ENCODE measurements at regions not wholly inside any gene's neighbourhood (a gene's known extent, or its start where the extent isn't known, plus 50 kb on each side); places are given as distances from the start of the nearest gene placed in this dataset.

DNA sequence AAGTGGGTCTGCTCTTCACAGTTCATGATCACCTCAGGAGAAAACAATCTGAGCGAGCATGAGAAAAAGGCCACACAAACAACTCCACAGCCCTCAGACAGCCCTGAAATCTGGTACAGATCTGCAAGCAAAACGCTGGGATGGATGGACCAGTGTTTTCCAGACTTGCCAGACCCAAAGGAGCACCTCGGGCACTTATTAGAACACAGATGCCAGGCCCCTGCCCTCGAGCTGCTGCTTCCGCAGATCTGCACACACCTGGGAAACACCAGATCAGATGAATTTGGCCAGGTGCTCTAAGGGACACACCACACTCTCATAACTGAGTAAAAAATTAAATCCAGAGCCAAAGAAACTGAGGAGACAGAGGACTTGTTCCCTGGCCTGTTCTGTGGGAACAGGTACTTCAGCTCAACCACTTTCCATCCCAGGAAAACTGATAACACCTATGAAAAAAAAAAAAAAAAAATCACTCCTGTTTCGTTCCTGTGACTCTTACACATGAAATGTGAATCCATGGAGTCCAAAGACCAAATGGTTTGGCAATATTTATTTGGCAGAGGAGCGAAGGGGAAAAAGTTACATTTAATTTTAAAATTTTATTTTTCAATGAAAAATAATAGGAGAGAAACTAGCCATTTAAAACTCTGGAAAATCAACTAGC, 202.9 kb upstream of the ESRRG start:
- TF ChIP-seq POLR2AphosphoS5 (IDR thresholded peaks at IDR 0.05; ENCODE audit: low read depth, low read length) = no peak
- TF ChIP-seq POLR2A (IDR thresholded peaks at IDR 0.05; ENCODE audit: low read depth, low read length) = no peak
- no peak for TF ChIP-seq TAF1 (IDR thresholded peaks at IDR 0.05; ENCODE audit: low read depth, low read length)
- TF ChIP-seq POU2F2 (IDR thresholded peaks at IDR 0.05; ENCODE audit: low read depth, low read length) = no peak
- no peak for TF ChIP-seq SPI1 (IDR thresholded peaks at IDR 0.05; ENCODE audit: low read depth, low read length)

Data from GM12891 (cell line).